ENCODE measurements at regions not wholly inside any gene's neighbourhood (a gene's known extent, or its start where the extent isn't known, plus 50 kb on each side); places are given as distances from the start of the nearest gene placed in this dataset.

DNA sequence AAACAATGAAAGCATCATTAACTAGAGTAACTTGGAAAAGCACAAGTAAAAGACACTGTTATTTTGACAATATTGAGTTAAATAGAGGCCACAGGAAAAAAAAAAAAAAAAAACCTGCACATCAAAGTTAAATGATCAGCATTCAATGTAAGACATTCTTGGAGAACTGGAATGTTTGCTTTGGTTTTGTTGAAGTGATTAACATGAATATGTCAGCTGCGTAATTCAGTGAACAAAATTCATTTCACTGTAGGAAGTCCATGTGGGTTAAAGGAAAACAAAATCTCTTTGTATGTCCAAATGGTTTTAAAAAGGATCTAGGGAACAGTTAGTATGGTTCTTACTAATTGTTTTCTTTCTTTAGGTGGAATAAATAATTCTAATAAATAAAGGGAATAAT lies 252.8 kb upstream of the CNTN6 start:
- POLR2A ChIA-PET, result no interaction called here
- no peak overlapping the region for H3K27ac Mint-ChIP-seq
- no peak overlapping the region for H3K4me3 Mint-ChIP-seq
- H3K27me3 Mint-ChIP-seq, result no peaks in the 10 kb centered on the region
- H3K4me1 Mint-ChIP-seq, result no peaks in the 10 kb centered on the region
- no peaks in the 10 kb centered on the region for H3K9me3 Mint-ChIP-seq
- no peaks in the 10 kb centered on the region for H3K36me3 Mint-ChIP-seq (ENCODE audit: low read depth)
- CTCF ChIA-PET, result no interaction called here
- DNase-seq, result no peak

- H3K36me3 Mint-ChIP-seq (ENCODE audit: low read depth), result no peaks in the 10 kb centered on the region
- H3K27ac Mint-ChIP-seq, result no peak overlapping the region
- no peak overlapping the region for H3K4me3 Mint-ChIP-seq
- H3K27me3 Mint-ChIP-seq, result no peaks in the 10 kb centered on the region
- ChIA-PET CTCF (no interaction called here), POLR2A (no interaction called here)
- no peak for DNase-seq
- no peaks in the 10 kb centered on the region for H3K4me1 Mint-ChIP-seq
- peaks cover 8% of the 10 kb centered on the region for H3K9me3 Mint-ChIP-seq
These were observed 241.6 kb upstream of the CNTN6 start for GRCh38 chr3:851098-851790.

DNA sequence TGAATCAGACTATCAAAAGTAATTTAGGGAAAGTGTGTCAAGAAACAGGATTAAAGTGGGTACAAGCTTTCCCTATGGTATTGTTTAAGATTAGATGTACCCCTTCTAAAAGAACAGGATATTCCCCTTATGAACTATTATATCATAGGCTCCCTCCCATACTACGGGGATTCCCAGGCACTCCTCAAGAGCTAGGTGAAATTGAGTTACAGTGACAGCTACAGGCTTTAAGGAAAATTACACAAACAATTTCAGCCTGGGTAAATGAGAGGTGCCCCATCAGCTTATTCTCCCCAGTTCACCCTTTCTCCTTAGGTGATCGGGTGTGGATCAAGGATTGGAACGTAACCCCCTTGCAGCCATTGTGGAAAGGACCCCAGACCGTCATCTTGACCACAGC lies 240.8 kb upstream of the CNTN6 start:
- no peaks in the 10 kb centered on the region for H3K27me3 Mint-ChIP-seq
- H3K4me3 Mint-ChIP-seq, result no peak overlapping the region
- no peaks in the 10 kb centered on the region for H3K4me1 Mint-ChIP-seq
- H3K9me3 Mint-ChIP-seq, result peaks cover 8% of the 10 kb centered on the region
- DNase-seq, result no peak
- CTCF ChIA-PET, result no interaction called here
- H3K27ac Mint-ChIP-seq, result no peak overlapping the region
- H3K36me3 Mint-ChIP-seq (ENCODE audit: low read depth), result no peaks in the 10 kb centered on the region
- POLR2A ChIA-PET, result no interaction called here

DNA sequence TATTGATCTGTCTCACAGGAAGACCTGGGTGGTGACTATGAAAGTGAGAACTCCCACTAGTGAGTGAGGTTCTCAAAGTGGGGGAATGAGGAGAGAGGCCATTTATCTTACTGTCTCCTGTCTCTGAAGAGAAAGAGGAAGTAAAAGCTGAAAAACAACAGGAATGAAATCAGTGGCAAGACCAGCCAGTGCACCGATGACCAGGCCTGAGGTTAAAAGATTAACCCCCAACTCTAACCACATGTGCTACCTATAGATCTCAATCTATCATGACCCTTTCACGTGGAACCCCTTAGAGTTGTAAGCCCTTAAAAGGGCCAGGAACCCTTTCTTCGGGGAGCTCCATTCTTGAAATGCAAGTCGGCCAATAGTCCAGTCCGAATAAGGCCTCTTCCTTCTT lies 239.3 kb upstream of the CNTN6 start:
- DNase-seq, result no peak
- CTCF ChIA-PET, result no interaction called here
- Mint-ChIP-seq H3K27me3 (no peaks in the 10 kb centered on the region), H3K4me3 (no peak overlapping the region), H3K36me3 (ENCODE audit: low read depth) (no peaks in the 10 kb centered on the region), H3K9me3 (peaks cover 6% of the 10 kb centered on the region), H3K4me1 (no peaks in the 10 kb centered on the region), H3K27ac (no peak overlapping the region)
- POLR2A ChIA-PET, result no interaction called here

GRCh38 chr3:859135-859534 lies 233.7 kb upstream of the CNTN6 start:
- Mint-ChIP-seq H3K36me3 (ENCODE audit: low read depth) (no peaks in the 10 kb centered on the region), H3K9me3 (no peaks in the 10 kb centered on the region), H3K27ac (no peak overlapping the region), H3K4me3 (no peak overlapping the region), H3K27me3 (no peaks in the 10 kb centered on the region), H3K4me1 (no peaks in the 10 kb centered on the region)
- ChIA-PET POLR2A (no interaction called here), CTCF (no interaction called here)
- no peak for DNase-seq

DNA sequence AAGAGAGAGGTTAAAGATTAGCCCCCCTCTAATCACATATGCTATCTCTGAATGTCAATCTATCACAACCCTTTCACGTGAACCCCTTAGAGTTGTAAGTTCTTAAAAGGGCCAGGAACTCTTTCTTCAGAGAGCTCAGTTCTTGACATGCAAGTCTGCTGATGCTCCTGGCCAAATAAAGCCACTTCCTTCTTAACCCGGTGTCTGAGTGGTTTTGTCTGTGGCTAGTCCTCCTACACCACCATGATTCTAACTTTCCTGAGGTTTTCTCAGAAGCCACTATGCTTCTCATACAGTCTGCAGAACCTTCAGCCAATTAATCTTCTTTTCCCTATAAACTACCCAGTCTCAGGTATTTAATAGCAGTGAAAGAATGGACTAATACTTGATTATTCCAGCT lies 231.1 kb upstream of the CNTN6 start:
- Mint-ChIP-seq H3K36me3 (ENCODE audit: low read depth) (no peaks in the 10 kb centered on the region), H3K4me1 (no peaks in the 10 kb centered on the region), H3K27ac (no peak overlapping the region), H3K27me3 (no peaks in the 10 kb centered on the region), H3K9me3 (no peaks in the 10 kb centered on the region), H3K4me3 (no peak overlapping the region)
- no peak for DNase-seq
- ChIA-PET CTCF (no interaction called here), POLR2A (no interaction called here)

- no peak overlapping the region for H3K27ac Mint-ChIP-seq
- peaks cover 4% of the 10 kb centered on the region for H3K9me3 Mint-ChIP-seq
These were observed 223.6 kb upstream of the CNTN6 start for GRCh38 chr3:869269-869668.

GRCh38 chr3:869734-870133 lies 223.1 kb upstream of the CNTN6 start:
- DNase-seq, result no peak
- POLR2A ChIA-PET, result no interaction called here
- Mint-ChIP-seq H3K27ac (no peak overlapping the region), H3K4me3 (no peak overlapping the region), H3K4me1 (no peaks in the 10 kb centered on the region), H3K27me3 (no peaks in the 10 kb centered on the region), H3K9me3 (peaks cover 4% of the 10 kb centered on the region), H3K36me3 (ENCODE audit: low read depth) (no peaks in the 10 kb centered on the region)
- CTCF ChIA-PET, result no interaction called here

More at GRCh38 chr3:869269-869668, 223.6 kb upstream of the CNTN6 start:
- no peaks in the 10 kb centered on the region for H3K4me1 Mint-ChIP-seq
- POLR2A ChIA-PET, result no interaction called here
- no peak overlapping the region for H3K4me3 Mint-ChIP-seq
- no peaks in the 10 kb centered on the region for H3K27me3 Mint-ChIP-seq
- CTCF ChIA-PET, result no interaction called here
- no peak for DNase-seq
- H3K36me3 Mint-ChIP-seq (ENCODE audit: low read depth), result no peaks in the 10 kb centered on the region

GRCh38 chr3:871651-872050 lies 221.2 kb upstream of the CNTN6 start:
- H3K27ac Mint-ChIP-seq, result no peak overlapping the region
- POLR2A ChIA-PET, result no interaction called here

GRCh38 chr3:877001-877400 lies 215.8 kb upstream of the CNTN6 start:
- Mint-ChIP-seq H3K27ac (no peak overlapping the region), H3K36me3 (ENCODE audit: low read depth) (no peaks in the 10 kb centered on the region), H3K27me3 (no peaks in the 10 kb centered on the region), H3K4me1 (no peaks in the 10 kb centered on the region), H3K4me3 (no peak overlapping the region), H3K9me3 (no peaks in the 10 kb centered on the region)
- no peak for DNase-seq
- CTCF ChIA-PET, result no interaction called here
- POLR2A ChIA-PET, result no interaction called here

More at GRCh38 chr3:871651-872050, 221.2 kb upstream of the CNTN6 start:
- no peaks in the 10 kb centered on the region for H3K4me1 Mint-ChIP-seq
- H3K9me3 Mint-ChIP-seq, result peaks cover 4% of the 10 kb centered on the region
- CTCF ChIA-PET, result no interaction called here
- no peak for DNase-seq
- H3K36me3 Mint-ChIP-seq (ENCODE audit: low read depth), result no peaks in the 10 kb centered on the region
- H3K4me3 Mint-ChIP-seq, result no peak overlapping the region
- no peaks in the 10 kb centered on the region for H3K27me3 Mint-ChIP-seq

DNA sequence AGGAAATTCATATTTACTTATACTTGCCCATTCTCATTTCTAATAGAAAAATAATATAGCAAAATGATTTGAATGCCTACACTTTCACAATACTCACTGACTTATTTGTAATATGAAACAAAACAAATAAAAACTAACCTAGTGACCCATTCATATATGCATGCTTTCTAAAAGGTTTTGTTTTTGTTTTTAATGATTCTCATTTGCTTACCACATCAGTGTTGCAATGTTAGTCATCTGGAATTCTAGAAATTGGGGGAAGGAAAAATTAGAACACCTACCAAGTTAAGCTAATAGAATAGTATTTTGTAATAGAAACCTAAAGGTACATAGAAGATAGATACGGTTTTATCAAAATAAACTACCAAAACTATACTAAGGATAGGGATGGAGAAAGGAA lies 214.1 kb upstream of the CNTN6 start:
- POLR2A ChIA-PET, result no interaction called here
- no peaks in the 10 kb centered on the region for H3K9me3 Mint-ChIP-seq
- no peaks in the 10 kb centered on the region for H3K27me3 Mint-ChIP-seq
- DNase-seq, result no peak
- H3K4me3 Mint-ChIP-seq, result no peak overlapping the region
- no peaks in the 10 kb centered on the region for H3K36me3 Mint-ChIP-seq (ENCODE audit: low read depth)
- no peak overlapping the region for H3K27ac Mint-ChIP-seq
- CTCF ChIA-PET, result no interaction called here
- no peaks in the 10 kb centered on the region for H3K4me1 Mint-ChIP-seq

DNA sequence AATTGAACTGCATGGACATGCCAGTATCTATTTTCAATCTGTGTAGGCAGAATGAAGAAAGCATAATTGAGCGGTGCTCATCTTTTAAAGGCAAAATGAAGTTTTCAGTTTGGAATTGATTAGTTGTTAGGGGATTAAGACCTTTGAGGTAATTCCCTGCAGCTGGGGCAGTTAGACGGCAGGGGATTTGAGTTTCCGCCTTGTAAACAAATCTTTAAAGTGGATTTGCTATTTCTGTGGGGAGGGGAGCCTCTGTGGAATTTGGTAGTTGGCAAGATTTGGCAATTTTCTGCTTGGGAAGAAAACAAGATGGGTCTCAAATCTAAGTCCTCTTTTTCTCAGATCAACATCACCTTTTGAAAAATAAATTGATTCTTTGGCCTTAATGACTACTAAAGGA lies 212.5 kb upstream of the CNTN6 start:
- no peak for DNase-seq
- Mint-ChIP-seq H3K4me1 (no peaks in the 10 kb centered on the region), H3K36me3 (ENCODE audit: low read depth) (no peaks in the 10 kb centered on the region), H3K27ac (no peak overlapping the region), H3K9me3 (no peaks in the 10 kb centered on the region), H3K27me3 (no peaks in the 10 kb centered on the region), H3K4me3 (no peak overlapping the region)
- ChIA-PET POLR2A (no interaction called here), CTCF (no interaction called here)

- ChIA-PET CTCF (no interaction called here), POLR2A (no interaction called here)
- DNase-seq, result no peak
- Mint-ChIP-seq H3K4me3 (no peak overlapping the region), H3K27me3 (no peaks in the 10 kb centered on the region), H3K27ac (no peak overlapping the region), H3K36me3 (ENCODE audit: low read depth) (no peaks in the 10 kb centered on the region), H3K9me3 (no peaks in the 10 kb centered on the region), H3K4me1 (no peaks in the 10 kb centered on the region)
These were observed 210.3 kb upstream of the CNTN6 start for GRCh38 chr3:882533-882932.

DNA sequence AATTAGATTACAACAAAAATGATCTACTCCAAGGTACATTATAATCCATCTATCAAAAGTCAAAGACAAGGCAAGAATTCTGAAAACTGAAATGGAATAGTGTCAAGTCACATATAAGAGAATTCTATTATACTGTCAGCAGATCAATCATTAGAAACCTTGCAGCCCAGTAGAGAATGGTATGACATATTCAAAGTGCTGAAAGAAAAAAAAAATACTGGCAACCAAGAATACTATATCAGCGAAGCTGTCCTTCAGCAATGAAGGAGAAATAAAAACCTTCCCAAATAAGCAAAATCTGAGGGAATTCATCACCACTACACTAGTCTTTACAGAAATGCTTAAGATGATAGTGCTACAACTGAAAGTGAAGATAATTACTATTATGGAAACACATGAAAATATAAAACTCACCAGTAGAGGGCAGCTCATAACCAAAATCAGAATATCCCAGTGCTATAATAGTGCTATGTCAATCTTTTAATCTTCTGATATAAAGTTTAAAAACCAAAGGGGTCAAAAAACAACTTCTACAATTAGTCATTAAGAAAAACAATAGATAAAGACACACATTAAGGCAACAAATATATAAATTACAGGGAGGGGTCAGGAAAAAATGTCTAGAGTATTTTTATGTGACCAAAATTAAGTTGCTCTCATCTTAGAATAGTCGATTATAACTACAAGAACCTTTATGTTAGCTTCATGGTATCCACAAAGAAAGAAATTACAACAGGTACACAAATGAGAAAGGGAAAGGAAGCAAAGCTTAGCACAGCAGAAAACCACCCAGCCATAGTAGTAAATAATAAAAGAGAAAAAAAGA lies 190.7 kb upstream of the CNTN6 start:
- peaks cover 2% of the 10 kb centered on the region for H3K9me3 Mint-ChIP-seq
- H3K27me3 Mint-ChIP-seq, result no peaks in the 10 kb centered on the region
- no peaks in the 10 kb centered on the region for H3K36me3 Mint-ChIP-seq (ENCODE audit: low read depth)
- H3K4me1 Mint-ChIP-seq, result no peaks in the 10 kb centered on the region
- ChIA-PET CTCF (no interaction called here), POLR2A (no interaction called here)
- DNase-seq, result no peak
- H3K4me3 Mint-ChIP-seq, result no peak overlapping the region
- no peak overlapping the region for H3K27ac Mint-ChIP-seq

All from activated CD4-positive, alpha-beta memory T cell treated with anti-CD3 and anti-CD28 coated beads, Interleukin-2, amount 10 ng/mL, durations not matched to agents 7 days and 5 days (primary cell).